IPS-NIHi7 (cell line): ENCODE measurements at regions not wholly inside any gene's neighbourhood (a gene's known extent, or its start where the extent isn't known, plus 50 kb on each side); places are given as distances from the start of the nearest gene placed in this dataset.
A peak's percentile ranks its signal among the peaks of the same experiment; 100 is the strongest.
"Not testable (repeated sequence)": the region's sequence is repeated elsewhere in the genome, so short reads cannot be mapped to it uniquely, and the experiment has no call there.

Source experiments
- DNase-seq: peaks from one replicate; pipeline ENCODE4 v3.0.0; 2012; ENCODE audit warnings: mixed read lengths; ENCODE audit errors: extremely low spot score

DNA sequence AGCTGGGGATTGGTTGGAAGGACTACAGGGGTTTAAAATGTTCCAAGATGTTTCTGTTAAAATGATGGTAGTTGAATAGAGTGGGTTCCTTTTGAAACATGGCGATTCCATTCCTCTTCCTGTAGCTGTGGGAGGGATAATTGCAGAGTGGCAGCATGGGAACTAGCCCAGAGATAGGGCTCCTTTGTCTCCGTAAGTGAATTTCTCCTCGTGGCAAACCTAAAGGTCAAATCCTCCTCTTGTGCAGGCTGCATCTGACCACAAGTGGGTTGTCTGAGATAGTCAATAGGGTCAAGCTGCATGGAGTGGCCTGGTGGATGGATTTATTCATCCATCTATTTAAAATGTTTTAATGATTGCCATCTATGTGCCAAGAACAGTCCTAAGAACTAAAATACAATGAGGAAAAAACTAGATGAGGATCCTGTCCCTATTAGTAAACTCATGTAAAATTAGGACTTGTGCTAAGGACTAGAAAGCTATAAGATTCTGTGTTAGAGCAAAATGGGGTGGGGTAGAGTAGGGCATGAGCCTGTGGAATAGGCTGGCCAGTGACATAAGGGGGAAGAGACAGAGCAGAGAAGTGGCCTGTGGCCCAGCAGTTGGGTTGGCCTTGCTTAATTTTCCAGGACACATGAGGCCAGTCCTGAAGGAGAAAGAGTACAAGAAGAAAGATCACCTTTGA is 89.1 kb upstream of the IVNS1ABP start:
- no peak for DNase-seq

DNA sequence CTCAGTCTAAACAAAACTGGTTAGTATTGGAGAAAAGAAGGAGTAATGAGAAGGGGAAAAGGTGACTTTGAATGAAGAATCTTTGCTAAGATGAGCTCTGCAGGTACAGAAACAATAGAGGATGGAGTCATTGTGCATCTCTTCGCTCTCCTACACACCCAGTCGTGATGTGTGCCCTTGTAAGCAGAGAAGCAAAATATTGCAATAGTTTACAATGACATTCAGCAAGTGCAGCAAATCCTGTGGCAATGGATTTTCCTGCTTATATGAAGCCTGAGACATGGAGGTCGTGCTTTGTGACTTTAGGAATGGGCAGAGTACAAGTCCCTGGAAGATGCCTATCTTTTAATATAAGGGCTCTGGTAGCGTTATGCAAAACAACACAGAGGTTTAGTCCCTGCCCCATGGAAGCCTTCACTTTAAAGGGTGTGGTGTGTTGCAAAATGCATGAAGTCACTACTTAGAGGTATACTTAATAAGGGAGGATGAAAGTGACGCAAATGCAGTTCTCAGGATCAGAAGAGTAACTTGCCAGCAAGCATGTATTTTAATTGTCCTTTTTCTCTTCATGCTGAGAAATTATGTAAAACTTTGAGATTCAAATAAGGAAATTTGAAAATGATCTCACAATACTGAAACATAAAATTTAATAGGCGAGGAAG is 88.0 kb upstream of the IVNS1ABP start:
- DNase-seq: no peak

DNA sequence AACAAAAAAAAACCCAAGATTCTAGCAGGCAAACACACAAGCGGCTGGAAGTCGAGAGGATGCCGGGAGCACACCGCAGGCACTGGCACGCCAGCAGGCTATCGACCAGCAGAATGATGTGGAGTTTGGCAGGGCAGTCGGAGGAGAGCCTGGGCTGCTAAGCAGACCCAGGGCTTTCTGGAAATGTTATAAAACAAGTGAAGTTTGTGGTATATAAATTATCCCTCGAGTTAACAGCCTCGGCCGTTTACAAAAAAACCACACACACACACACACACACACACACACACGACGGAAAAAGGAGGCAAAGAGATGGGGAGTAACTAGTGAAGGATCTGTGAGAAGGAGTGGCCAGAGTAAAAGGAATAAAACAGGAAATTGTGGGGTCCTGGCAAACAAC is 87.2 kb upstream of the IVNS1ABP start:
- no peak for DNase-seq

DNA sequence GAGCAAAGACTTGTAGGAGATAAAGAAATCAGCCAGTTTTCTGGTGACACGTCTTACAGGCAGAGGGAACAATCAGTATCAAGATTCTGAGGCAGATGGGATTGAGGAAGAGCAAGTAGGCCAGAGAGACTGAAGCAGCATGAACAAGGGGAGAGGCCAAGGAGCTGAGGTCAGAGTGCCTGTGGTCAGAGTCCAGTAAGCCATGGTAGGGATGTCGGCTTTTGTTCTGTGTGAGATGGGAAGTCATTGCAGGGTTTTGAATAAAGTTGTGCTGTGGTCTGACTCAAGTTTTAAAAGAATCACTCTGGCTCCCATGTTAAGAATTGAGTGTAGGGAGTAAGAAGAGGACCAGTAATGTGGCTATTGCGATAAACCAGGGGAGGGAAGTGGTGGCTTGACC is 85.9 kb upstream of the IVNS1ABP start:
- DNase-seq: no peak

DNA sequence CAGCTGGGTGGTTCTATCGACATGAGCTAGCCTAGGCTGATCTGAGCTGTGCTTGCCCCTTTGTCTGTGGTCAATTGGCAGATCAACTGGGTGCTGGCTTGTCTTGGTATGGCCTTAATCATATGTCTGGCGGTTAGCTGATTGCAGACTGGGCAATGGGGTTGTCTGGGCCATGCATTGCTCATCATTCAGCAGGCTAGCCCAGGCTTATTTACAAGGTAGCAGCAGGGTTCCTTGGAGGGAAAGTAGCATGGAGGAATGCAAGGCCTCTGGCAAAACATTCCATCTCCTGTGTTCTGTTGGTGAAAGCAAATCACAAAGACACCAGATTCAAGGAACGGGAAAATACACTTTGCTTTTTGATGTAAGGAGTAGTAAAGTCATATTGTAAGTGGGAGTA is 84.0 kb upstream of the IVNS1ABP start:
- DNase-seq: peak; percentile 75

DNA sequence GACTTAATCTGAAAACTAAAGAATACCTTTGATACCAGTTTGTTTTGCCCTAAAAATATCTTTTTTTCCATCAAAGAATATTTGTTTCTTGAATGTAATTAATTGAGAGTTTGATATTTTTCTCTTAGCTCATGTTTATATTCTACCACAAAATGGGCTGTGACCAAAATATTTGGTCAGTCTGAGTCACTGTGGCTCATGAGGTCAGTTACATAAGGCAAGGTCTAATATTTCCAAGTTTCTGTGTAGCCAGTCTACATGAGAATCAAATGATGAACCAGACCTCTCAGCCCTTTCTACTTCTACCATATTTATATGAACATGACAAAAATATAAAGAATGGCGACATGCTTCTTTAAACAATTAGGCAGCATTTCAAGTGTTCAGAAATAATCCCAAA is 83.0 kb upstream of the IVNS1ABP start:
- DNase-seq: no peak

DNA sequence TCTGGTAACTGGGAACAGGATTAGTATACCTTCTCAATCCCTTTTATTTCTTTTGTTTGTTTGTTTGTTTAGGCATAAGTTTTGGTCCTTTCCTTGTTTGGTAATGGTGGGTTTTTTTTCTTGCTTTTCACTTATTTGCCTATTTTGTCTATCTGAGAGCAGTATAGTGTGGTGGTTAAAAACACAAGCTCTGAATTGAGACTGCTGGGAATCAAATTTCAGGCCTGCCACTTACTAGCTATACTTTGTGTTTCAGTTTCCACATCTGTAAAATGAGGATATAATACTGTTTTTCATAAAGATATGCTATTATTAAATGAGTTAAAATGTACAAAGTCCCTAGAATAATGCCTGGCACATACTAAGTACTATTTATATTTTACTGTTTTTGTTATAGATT is 81.6 kb upstream of the IVNS1ABP start:
- no peak for DNase-seq

DNA sequence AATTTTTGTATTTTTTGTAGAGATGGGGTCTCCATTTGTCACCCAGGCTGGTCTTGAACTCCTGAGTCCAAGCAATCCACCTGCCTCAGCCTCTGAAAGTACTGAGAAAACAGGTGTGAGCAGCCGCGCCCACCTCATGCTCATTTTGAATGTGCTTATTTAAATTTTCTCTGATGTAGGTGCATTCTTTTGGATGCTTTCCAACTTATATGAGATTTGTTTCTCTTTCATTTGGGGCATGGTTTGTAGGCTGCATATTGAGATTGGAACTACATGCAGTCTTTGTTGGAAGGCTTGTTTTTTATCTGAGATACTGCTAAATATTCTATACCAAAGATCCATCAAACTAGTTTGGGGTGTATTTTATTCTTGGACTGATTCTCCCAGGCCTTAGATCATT is 81.0 kb upstream of the IVNS1ABP start:
- DNase-seq: no peak

DNA sequence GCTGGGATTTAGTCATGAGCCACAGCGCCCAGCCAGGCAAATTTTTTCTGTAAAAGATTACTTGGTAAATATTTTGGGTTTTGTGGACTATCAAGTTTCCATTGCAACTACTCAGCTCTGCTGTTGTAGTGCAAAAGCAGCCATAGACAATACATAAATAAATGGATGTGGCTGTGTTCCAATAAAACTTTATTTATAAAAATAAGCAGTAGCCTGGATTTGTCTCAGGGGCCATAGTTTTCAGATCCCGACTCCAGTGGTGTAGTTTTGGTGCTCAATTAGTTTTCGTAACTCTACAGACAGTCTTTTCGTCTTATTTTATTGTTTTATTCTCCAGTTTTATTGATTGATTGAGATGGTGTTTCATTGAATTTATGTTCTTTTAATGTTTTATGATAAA is 80.1 kb upstream of the IVNS1ABP start:
- DNase-seq: no peak

DNA sequence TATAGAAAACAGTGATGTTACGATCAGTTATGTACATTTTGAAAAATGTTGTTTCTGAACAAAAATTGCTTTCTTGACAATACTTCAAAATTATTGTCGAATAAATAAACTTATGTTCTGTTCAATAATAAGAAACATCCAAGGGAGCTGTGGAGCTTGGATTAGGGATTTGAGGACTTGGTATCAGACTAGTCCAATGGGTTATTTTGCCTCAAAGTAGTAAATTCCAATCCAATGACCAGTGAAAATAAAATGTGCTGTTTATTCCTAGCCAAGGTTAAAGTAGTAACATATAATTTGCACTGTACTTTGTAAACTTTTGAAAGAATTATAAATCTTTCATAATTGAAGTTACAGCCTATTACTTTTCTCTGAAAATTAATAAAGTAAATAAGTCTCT is 79.1 kb upstream of the IVNS1ABP start:
- no peak for DNase-seq

DNA sequence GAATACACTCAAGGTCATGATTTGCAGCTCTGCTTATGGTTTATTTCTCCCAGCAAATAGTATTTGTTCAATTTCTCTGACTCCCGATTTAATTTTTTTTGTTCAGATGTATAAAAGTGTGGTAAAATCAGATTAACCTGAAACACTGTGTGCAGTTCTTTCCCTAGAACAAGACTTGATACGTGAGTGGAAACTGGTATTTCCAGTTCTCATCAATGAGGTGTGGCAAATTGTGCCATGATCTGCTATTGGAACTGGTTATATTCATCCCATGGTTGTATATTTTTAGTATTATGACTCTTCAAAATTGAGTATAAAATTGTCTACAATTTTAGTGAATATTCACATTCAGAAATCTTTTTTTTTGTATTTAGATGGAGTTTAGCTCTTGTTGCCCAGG is 76.8 kb upstream of the IVNS1ABP start:
- no peak for DNase-seq

DNA sequence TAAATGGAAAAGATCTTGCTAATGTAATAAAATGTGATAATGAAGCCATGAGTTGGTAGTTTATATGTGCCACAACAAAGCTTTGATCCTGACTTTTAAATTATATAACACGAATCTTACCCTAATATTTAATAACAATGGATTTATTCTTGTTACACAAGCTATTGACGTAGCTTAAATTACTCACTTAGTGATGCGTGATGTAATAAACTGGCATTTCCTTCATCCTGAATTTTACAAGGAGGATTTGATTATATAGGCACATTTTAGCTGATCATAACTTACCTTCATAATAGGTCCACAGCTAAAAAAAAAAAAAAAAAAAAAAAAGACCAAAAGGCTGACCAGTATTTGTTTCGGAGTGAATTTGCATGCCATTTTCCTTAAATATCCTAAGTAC is 76.2 kb upstream of the IVNS1ABP start:
- DNase-seq: no peak

DNA sequence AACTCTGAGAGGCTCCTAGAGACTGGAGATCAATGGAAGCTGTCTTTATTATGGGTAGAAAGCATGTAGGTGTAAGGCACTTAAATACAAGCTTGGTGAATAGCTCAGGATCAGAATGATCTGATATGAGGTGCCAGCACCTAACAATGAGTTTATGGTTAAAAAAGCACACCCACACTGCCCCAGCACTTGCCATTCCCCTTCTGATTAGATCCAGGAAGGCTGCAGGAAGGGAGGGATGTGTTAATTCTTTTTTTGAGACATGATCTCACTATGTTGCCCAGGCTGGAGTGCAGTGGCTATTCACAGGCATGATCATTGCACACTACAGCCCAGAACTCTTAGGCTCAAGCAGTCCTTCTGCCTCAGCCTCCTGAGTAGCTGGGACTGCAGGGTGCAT is 71.8 kb upstream of the IVNS1ABP start:
- DNase-seq: no peak

DNA sequence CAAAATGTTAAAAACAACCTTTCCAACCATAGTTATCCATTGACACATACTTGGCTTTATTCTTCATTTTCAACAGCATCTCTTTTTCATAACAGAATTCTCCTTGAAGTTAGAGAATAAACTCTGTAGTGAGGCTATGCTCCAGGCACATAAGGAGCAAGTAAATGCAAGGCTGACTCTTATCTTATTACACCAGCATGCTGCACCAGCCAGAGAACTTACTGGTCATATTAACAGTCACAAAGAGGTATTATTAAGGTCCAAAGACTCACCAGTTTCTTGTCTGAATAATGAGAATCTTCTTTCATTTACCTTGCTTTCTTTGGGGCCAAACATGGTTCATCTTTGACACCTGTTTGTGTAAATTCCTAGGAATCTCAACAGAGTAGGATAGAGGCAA is 71.3 kb upstream of the IVNS1ABP start:
- DNase-seq: no peak

DNA sequence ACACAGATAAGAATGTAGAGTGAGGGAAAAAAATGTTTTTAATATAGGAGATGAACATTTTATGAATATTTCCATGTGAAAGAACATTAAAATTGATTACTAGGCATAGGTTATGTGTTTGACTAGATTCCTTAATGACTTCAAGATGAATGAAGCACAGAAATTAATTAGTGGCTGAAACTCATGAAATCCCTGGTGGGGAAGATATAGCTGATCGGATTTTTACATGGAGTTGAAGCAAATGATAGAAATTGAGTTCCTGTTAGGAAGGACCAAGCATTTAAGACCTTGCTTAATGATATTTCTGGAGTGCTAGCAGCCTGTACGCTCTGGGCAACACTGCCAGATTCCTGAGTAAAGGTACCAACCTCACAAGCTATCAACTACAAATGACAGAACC is 68.9 kb upstream of the IVNS1ABP start:
- DNase-seq: no peak

DNA sequence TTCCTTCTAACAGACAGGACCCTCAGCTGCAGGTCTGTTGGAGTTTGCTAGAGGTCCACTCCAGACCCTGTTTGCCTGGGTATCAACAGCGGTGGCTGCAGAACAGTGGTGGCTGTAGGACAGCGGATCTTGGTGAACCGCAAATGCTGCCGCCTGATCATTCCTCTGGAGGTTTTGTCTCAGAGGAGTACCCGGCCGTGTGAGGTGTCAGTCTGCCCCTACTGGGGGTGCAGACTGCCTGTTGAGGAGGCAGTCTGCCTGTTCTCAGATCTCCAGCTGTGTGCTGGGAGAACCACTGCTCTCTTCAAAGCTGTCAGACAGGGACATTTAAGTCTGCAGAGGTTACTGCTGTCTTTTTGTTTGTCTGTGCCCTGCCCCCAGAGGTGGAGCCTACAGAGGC is 66.8 kb upstream of the IVNS1ABP start:
- not testable (repeated sequence) for DNase-seq

DNA sequence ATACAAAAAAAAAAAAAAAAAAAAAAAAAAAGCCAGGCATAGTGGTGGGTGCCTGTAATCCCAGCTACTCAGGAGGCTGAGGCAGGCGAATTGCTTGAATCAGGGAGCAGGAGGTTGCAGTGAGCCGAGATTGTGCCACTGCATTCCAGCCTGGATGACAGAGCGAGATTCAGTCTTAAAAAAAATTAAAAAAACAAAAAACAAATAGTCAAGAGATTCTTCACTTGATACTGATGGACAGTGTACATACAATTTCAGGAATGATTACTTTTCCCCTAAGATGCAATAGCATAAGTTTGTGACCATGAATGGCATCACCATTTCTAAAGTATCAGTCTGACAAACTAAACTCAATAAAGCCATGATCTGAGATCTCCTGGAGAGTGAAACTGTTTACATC is 60.8 kb upstream of the IVNS1ABP start:
- no peak for DNase-seq

DNA sequence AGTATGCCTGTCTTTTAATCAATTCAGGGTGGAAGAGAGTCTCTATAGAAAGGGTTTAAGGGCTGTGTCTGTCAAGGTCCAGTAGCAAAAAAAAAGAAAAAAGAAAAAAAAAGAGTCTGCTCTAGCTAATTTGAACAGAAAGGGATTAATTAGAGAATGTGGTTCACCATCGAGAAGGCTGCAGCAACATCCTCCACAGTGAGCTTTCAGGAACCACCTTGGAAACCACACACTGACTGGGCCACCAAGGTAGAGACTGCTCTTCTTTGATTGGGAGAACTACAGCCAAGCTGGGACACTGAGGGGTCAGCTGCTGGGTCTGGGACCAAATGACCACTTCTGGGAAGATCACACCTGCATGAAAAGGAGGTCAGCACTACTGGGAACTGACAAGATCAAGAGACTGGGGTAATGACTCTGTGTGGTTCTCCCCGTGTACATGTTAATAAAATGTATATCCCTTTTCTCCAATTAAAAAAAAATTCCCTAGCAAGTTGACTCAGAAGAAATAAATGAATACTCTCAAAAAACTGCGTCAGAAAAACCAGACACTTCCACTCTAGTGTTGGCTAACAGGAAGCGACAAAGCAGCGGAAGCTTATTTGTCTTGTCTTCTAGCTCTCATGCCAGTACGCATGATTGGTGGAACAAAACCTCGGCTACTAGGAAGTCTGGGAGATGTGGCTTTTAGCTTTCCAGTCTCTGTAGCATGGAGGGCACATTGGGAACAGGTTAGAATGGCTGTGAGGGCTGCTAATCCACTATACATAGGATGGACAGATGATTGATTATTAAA is 60.0 kb upstream of the IVNS1ABP start:
- no peak for DNase-seq

DNA sequence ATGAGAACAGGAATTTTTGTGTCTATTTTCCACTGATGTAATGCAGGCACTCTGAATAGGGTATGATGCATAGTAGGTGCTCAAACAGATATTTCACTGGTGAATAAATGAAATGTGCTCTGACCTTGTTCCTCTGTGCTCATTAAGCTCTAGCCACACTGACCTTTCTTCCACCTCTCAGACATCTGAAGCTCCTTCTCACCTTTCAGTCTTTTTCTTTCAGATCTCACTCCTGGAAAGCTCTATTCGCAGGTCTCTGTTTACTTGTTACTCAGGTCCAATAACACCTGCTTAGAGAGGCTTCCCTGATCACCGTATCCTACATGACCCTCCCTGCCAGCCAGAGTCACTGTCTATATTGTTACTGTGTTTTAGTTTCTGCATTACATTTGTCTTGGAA is 59.2 kb upstream of the IVNS1ABP start:
- DNase-seq: no peak

DNA sequence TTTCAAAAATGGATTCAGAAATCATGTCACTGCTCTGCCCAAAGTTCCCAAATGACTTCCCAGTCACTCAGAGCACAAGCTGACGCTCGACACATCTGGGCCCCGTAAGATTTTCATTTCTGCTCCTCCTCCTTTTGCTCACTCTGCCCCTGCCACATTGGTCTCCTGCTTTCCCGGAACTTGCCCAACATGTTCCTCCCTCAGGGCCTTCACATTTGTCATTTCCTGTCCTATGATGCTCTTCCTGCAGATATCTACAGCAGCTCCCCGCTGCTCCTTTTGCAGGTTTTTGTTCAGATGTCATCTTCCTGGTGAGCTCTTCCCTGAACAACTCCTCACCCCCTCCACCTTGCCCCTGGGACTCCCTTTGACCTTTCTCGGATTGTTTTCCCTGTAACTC is 58.5 kb upstream of the IVNS1ABP start:
- no peak for DNase-seq

DNA sequence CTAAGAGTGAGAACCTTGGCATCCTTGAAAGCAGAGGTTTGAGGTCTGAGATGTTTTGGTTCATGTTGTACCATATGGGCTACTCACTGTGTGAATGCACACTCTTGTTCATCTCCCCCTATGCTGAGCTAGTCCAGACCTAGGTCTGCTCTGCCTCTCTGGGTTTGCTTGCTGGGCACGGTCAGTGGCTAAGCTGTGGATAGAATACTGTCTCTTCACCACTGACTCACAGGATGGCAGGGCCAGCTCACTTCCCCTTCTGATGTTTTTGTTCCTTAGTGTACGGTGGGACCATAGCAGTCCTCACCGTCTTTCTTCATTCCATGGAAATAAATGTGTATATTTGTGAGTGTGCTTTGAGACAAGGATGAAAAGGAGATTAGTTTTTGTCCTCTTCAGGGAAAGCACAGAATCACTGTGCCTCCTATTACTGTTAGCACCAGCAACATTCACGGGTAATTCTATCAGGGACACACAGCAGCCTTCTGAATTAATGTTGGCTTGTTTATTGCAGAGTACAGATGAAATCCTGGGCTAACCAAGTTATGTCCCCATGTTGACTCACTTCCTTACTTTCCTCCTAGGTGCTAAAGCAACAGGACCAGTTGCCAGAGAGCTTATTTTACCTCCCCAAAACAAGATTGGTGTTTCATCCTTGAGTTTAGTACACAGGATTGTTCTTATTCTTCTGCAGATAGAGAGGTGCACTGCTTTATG is 56.9 kb upstream of the IVNS1ABP start:
- DNase-seq: no peak

DNA sequence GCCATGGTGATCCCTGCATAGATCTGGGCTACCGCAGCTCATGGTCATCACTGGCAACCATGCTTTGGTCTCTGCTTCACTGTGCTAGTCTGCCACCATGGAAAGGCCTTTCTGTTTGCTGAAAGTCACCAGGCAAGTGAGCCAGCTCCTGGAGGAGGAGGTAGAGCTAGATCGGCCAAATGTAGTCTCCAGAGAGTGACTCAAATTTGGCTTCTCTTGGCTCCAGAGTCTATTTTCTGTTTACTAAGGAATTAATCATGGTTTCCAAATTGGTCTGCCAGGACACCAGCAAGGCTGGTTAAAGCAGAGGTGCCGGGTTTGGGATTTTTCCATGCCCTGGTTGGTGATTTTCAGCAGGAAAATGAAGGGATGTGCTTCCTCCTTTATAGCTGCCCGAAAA is 52.7 kb upstream of the IVNS1ABP start:
- DNase-seq: no peak
